ENCODE measurements at regions not wholly inside any gene's neighbourhood (a gene's known extent, or its start where the extent isn't known, plus 50 kb on each side); places are given as distances from the start of the nearest gene placed in this dataset.

DNA sequence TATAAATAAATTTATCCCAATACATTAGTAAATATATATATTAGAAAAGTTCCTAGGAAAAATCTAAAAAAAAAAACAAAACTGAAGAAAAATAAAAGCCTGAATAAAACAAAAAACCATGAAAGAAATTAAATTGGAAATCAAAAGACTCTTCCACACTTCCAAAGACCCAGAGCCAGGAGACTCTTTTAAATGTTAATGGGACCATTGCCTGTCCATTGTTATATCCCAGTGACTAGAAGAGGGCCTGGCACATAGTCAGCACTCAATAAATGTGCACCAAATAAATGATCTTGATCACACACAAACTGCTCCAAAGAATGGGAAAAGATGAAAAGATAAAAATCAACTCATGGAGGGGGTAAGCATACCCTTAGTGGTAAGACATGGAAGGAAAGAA is 51.3 kb upstream of the CLDN18 start:
- no peak for DNase-seq (ENCODE audit: low spot score)
- no peak for FAIRE-seq
